ENCODE measurements at regions not wholly inside any gene's neighbourhood (a gene's known extent, or its start where the extent isn't known, plus 50 kb on each side); places are given as distances from the start of the nearest gene placed in this dataset.

GRCh38 chr10:123530166-123530870, 135.8 kb upstream of the GPR26 start (continued):
- no peak for TF ChIP-seq ZNF548 (tag by site-specific recombination; IDR thresholded peaks at IDR 0.05)
- no peak for TF ChIP-seq ZNF473 (tag by site-specific recombination; IDR thresholded peaks at IDR 0.05)
- TF ChIP-seq KLF10 (tag by site-specific recombination; IDR thresholded peaks at IDR 0.05): no peak
- no peak for TF ChIP-seq ZNF776 (tag by site-specific recombination; IDR thresholded peaks at IDR 0.05; ENCODE audit: borderline replicate concordance)
- TF ChIP-seq ZNF626 (tag by site-specific recombination; IDR thresholded peaks at IDR 0.05): no peak
- TF ChIP-seq ZNF621 (tag by site-specific recombination; IDR thresholded peaks at IDR 0.05): no peak

DNA sequence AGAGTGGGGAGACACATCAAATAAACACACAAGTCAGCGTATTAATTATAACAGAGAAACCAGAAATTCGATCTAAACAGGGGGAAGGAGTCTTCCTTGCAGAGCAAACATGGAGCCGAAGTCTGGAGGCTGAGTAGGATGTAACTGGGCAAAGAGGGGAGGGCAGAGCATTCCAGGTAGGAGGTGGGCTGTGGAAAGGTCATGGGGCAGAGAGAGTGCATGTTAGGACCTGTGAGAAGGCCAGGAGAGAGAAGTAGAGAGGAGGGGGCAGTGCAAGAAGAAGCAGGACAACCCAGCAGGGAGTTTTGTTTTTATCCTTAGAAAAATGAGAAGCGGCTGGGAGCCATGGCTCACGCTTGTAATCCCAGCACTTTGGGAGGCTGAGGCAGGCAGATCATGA, 130.8 kb upstream of the GPR26 start:
- Histone ChIP-seq H3K27ac (ENCODE audit: extremely low read depth, low read depth, low read length) (no peak overlapping the region), H3K4me3 (ENCODE audit: low read depth, low read length) (no peak overlapping the region), H3K9me3 (ENCODE audit: control insufficient read depth, insufficient read depth, low read depth, low read length) (no peaks in the 10 kb centered on the region), H3K36me3 (ENCODE audit: control insufficient read depth in 2 of 2, insufficient read depth in 1 of 2, low read length in 2 of 2) (no peaks in the 10 kb centered on the region), H3K4me1 (ENCODE audit: control insufficient read depth, insufficient read depth, low read length) (no peaks in the 10 kb centered on the region)
- TF ChIP-seq SETDB1 (IDR thresholded peaks at IDR 0.05; ENCODE audit: insufficient read length, low read length) (no peak), MYNN (tag by site-specific recombination; IDR thresholded peaks at IDR 0.05; ENCODE audit: borderline replicate concordance) (no peak)
- POLR2A ChIA-PET: no interaction called here
- CTCF ChIA-PET: no interaction called here

- CTCF ChIA-PET: interaction anchor here (0.7 kb wide), 1 partner anchor 70 kb away, joined by 3 read pairs; no protein-coding TSS in a partner anchor
- Histone ChIP-seq H3K9me3 (ENCODE audit: control insufficient read depth, insufficient read depth, low read depth, low read length) (no peaks in the 10 kb centered on the region), H3K4me1 (ENCODE audit: control insufficient read depth, insufficient read depth, low read length) (no peaks in the 10 kb centered on the region), H3K27ac (ENCODE audit: extremely low read depth, low read depth, low read length) (no peak overlapping the region), H3K36me3 (ENCODE audit: control insufficient read depth in 2 of 2, insufficient read depth in 1 of 2, low read length in 2 of 2) (no peaks in the 10 kb centered on the region), H3K4me3 (ENCODE audit: low read depth, low read length) (no peak overlapping the region)
- POLR2A ChIA-PET: no interaction called here
- no peak for TF ChIP-seq KLF1 (tag by site-specific recombination; IDR thresholded peaks at IDR 0.05)
- no peak for TF ChIP-seq GLI4 (tag by site-specific recombination; IDR thresholded peaks at IDR 0.05)
- no peak for TF ChIP-seq ZNF426 (tag by site-specific recombination; IDR thresholded peaks at IDR 0.05)
- TF ChIP-seq, protein P1, sequence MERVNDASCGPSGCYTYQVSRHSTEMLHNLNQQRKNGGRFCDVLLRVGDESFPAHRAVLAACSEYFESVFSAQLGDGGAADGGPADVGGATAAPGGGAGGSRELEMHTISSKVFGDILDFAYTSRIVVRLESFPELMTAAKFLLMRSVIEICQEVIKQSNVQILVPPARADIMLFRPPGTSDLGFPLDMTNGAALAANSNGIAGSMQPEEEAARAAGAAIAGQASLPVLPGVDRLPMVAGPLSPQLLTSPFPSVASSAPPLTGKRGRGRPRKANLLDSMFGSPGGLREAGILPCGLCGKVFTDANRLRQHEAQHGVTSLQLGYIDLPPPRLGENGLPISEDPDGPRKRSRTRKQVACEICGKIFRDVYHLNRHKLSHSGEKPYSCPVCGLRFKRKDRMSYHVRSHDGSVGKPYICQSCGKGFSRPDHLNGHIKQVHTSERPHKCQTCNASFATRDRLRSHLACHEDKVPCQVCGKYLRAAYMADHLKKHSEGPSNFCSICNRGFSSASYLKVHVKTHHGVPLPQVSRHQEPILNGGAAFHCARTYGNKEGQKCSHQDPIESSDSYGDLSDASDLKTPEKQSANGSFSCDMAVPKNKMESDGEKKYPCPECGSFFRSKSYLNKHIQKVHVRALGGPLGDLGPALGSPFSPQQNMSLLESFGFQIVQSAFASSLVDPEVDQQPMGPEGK (tag by site-specific recombination; IDR thresholded peaks at IDR 0.05): no peak
- no peak for TF ChIP-seq ZSCAN16 (tag by site-specific recombination; IDR thresholded peaks at IDR 0.05)
- TF ChIP-seq, protein P2, sequence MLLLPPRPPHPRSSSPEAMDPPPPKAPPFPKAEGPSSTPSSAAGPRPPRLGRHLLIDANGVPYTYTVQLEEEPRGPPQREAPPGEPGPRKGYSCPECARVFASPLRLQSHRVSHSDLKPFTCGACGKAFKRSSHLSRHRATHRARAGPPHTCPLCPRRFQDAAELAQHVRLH (tag by site-specific recombination; IDR thresholded peaks at IDR 0.05): no peak
- no peak for TF ChIP-seq ZNF596 (tag by site-specific recombination; IDR thresholded peaks at IDR 0.05)
- no peak for TF ChIP-seq ZBTB10 (tag by site-specific recombination; IDR thresholded peaks at IDR 0.05)
- no peak for TF ChIP-seq ZNF561 (tag by site-specific recombination; IDR thresholded peaks at IDR 0.05; ENCODE audit: borderline replicate concordance)
- TF ChIP-seq ZNF221 (tag by site-specific recombination; IDR thresholded peaks at IDR 0.05; ENCODE audit: borderline replicate concordance): no peak
- TF ChIP-seq ZNF23 (tag by site-specific recombination; IDR thresholded peaks at IDR 0.05; ENCODE audit: borderline replicate concordance): no peak
- TF ChIP-seq ZSCAN4 (tag by site-specific recombination; IDR thresholded peaks at IDR 0.05): no peak
- TF ChIP-seq SP2 (tag by site-specific recombination; IDR thresholded peaks at IDR 0.05): no peak
- TF ChIP-seq ZNF692 (tag by site-specific recombination; IDR thresholded peaks at IDR 0.05): no peak
- TF ChIP-seq ZNF214 (tag by site-specific recombination; IDR thresholded peaks at IDR 0.05; ENCODE audit: borderline replicate concordance): no peak
- TF ChIP-seq PBX3 (CRISPR knock-in tag; IDR thresholded peaks at IDR 0.05): no peak
These were observed 129.8 kb upstream of the GPR26 start for GRCh38 chr10:123536176-123536845.

Data from HEK293 (cell line).